ENCODE measurements at regions not wholly inside any gene's neighbourhood (a gene's known extent, or its start where the extent isn't known, plus 50 kb on each side); places are given as distances from the start of the nearest gene placed in this dataset.

DNA sequence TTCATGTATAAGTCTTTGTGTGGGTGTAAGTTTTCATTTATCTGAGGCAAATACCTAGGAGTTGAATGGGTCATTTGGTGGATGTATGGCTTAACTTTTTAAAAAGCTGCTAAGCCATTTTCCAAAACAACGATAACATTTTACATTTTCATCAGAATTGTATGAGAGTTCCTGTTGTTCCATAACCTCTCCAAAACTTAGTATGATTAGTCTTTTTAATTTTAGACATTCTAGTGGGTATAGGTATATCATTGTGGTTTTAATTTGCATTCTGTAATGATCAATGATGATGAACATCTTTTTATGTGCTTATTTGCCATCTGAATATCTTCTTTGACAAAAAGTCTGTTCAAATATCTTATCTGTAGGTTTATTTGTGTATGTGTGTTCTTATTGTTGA lies 74.4 kb upstream of the UGP2 start:
- Histone ChIP-seq H3K4me3 (ENCODE audit: low read length) (no peak overlapping the region), H3K79me2 (ENCODE audit: low read length) (no peaks in the 10 kb centered on the region), H3K4me2 (ENCODE audit: low read length) (no peak overlapping the region), H3K4me1 (ENCODE audit: low read length) (no peaks in the 10 kb centered on the region), H3K27ac (ENCODE audit: low read length) (no peak overlapping the region), H3K27me3 (ENCODE audit: low read depth, low read length) (no peaks in the 10 kb centered on the region), H3K36me3 (replicated peaks; ENCODE audit: low read depth, low read length) (no peaks in the 10 kb centered on the region), H3K9ac (ENCODE audit: low read length) (no peak overlapping the region), H3K9me3 (ENCODE audit: insufficient read depth, low read length) (peaks cover 7% of the 10 kb centered on the region; the same call in 1 of the 2 replicates), H2AFZ (ENCODE audit: low read depth, low read length) (no peak overlapping the region), H4K20me1 (ENCODE audit: insufficient read depth, low read length) (no peaks in the 10 kb centered on the region)
- TF ChIP-seq, protein P1, sequence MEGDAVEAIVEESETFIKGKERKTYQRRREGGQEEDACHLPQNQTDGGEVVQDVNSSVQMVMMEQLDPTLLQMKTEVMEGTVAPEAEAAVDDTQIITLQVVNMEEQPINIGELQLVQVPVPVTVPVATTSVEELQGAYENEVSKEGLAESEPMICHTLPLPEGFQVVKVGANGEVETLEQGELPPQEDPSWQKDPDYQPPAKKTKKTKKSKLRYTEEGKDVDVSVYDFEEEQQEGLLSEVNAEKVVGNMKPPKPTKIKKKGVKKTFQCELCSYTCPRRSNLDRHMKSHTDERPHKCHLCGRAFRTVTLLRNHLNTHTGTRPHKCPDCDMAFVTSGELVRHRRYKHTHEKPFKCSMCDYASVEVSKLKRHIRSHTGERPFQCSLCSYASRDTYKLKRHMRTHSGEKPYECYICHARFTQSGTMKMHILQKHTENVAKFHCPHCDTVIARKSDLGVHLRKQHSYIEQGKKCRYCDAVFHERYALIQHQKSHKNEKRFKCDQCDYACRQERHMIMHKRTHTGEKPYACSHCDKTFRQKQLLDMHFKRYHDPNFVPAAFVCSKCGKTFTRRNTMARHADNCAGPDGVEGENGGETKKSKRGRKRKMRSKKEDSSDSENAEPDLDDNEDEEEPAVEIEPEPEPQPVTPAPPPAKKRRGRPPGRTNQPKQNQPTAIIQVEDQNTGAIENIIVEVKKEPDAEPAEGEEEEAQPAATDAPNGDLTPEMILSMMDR (IDR thresholded peaks at IDR 0.05; ENCODE audit: low read depth, low read length): no peak
- no peak for TF ChIP-seq EZH2phosphoT487 (IDR thresholded peaks at IDR 0.05; ENCODE audit: low read depth)

DNA sequence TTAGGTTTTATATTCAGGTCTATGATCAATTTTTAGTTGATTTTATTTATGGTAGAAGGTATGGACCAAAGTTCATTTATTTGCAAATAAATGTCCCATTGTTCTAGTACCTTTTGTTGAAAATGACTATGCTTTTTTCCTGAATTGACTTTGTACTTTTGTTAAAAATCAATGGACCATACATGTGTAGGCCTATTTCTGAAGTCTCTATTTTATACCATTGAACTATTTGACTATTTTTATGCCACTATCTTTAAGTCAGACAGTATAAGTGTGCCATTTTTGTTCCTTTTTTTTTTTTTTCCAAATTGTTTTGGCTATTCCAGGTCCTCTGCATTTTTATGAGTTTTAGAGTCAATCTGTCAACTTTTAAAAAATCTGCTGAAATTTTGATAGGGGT lies 73.6 kb upstream of the UGP2 start:
- H3K27ac ChIP-seq (ENCODE audit: low read length): no peak overlapping the region
- H3K79me2 ChIP-seq (ENCODE audit: low read length): no peaks in the 10 kb centered on the region
- TF ChIP-seq, protein P1 (IDR thresholded peaks at IDR 0.05; ENCODE audit: low read depth, low read length): no peak
- no peak for TF ChIP-seq EZH2phosphoT487 (IDR thresholded peaks at IDR 0.05; ENCODE audit: low read depth)
- H3K9me3 ChIP-seq (ENCODE audit: insufficient read depth, low read length): peaks cover 7% of the 10 kb centered on the region; the same call in 1 of the 2 replicates
- H3K27me3 ChIP-seq (ENCODE audit: low read depth, low read length): no peaks in the 10 kb centered on the region
- no peak overlapping the region for H3K9ac ChIP-seq (ENCODE audit: low read length)
- no peak overlapping the region for H2AFZ ChIP-seq (ENCODE audit: low read depth, low read length)
- H4K20me1 ChIP-seq (ENCODE audit: insufficient read depth, low read length): no peaks in the 10 kb centered on the region
- H3K4me2 ChIP-seq (ENCODE audit: low read length): no peak overlapping the region
- no peak overlapping the region for H3K4me3 ChIP-seq (ENCODE audit: low read length)
- H3K36me3 ChIP-seq (replicated peaks; ENCODE audit: low read depth, low read length): no peaks in the 10 kb centered on the region
- no peaks in the 10 kb centered on the region for H3K4me1 ChIP-seq (ENCODE audit: low read length)

DNA sequence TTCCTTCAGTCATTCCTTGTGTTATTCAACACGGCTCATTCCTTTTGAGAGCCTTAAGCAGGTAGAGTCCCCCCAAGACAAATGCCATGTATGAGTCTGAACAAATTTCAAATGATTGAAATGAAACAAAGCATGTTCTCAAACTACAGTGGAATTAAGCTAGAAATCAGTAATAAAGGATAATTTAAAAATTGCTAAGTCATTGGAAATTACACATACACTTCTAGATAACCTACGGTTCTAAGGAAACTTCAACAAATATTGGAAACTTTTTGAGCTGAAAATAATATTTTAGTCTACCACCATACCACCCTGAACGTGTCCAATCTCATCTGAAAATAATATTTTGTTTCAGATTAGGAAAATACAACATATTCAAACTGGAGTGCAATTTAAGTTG lies 71.8 kb upstream of the UGP2 start:
- Histone ChIP-seq H2AFZ (ENCODE audit: low read depth, low read length) (no peak overlapping the region), H3K27me3 (ENCODE audit: low read depth, low read length) (no peaks in the 10 kb centered on the region)
- TF ChIP-seq, protein P1 (IDR thresholded peaks at IDR 0.05; ENCODE audit: low read depth, low read length): no peak
- TF ChIP-seq EZH2phosphoT487 (IDR thresholded peaks at IDR 0.05; ENCODE audit: low read depth): no peak

GRCh38 chr2:63772061-63772460 lies 69.6 kb upstream of the UGP2 start:
- no peaks in the 10 kb centered on the region for H3K36me3 ChIP-seq (replicated peaks; ENCODE audit: low read depth, low read length)
- no peak overlapping the region for H3K4me3 ChIP-seq (ENCODE audit: low read length)
- no peak overlapping the region for H2AFZ ChIP-seq (ENCODE audit: low read depth, low read length)
- no peaks in the 10 kb centered on the region for H3K79me2 ChIP-seq (ENCODE audit: low read length)
- no peaks in the 10 kb centered on the region for H3K27me3 ChIP-seq (ENCODE audit: low read depth, low read length)
- H4K20me1 ChIP-seq (ENCODE audit: insufficient read depth, low read length): no peaks in the 10 kb centered on the region
- no peak overlapping the region for H3K9ac ChIP-seq (ENCODE audit: low read length)
- H3K27ac ChIP-seq (ENCODE audit: low read length): no peak overlapping the region
- H3K4me1 ChIP-seq (ENCODE audit: low read length): no peaks in the 10 kb centered on the region
- TF ChIP-seq, protein P1 (IDR thresholded peaks at IDR 0.05; ENCODE audit: low read depth, low read length): no peak
- no peak for TF ChIP-seq EZH2phosphoT487 (IDR thresholded peaks at IDR 0.05; ENCODE audit: low read depth)
- peaks cover 6% of the 10 kb centered on the region; the same call in 1 of the 2 replicates for H3K9me3 ChIP-seq (ENCODE audit: insufficient read depth, low read length)
- no peak overlapping the region for H3K4me2 ChIP-seq (ENCODE audit: low read length)

More for the DNA sequence above, 71.8 kb upstream of the UGP2 start:
- H3K79me2 ChIP-seq (ENCODE audit: low read length): no peaks in the 10 kb centered on the region
- H3K4me1 ChIP-seq (ENCODE audit: low read length): no peaks in the 10 kb centered on the region
- H3K36me3 ChIP-seq (replicated peaks; ENCODE audit: low read depth, low read length): no peaks in the 10 kb centered on the region
- peaks cover 7% of the 10 kb centered on the region; the same call in 1 of the 2 replicates for H3K9me3 ChIP-seq (ENCODE audit: insufficient read depth, low read length)
- H3K4me2 ChIP-seq (ENCODE audit: low read length): no peak overlapping the region
- no peaks in the 10 kb centered on the region for H4K20me1 ChIP-seq (ENCODE audit: insufficient read depth, low read length)
- no peak overlapping the region for H3K27ac ChIP-seq (ENCODE audit: low read length)
- no peak overlapping the region for H3K4me3 ChIP-seq (ENCODE audit: low read length)
- H3K9ac ChIP-seq (ENCODE audit: low read length): no peak overlapping the region

Data from OCI-LY3 (cell line).